ENCODE measurements at regions not wholly inside any gene's neighbourhood (a gene's known extent, or its start where the extent isn't known, plus 50 kb on each side); places are given as distances from the start of the nearest gene placed in this dataset.

DNA sequence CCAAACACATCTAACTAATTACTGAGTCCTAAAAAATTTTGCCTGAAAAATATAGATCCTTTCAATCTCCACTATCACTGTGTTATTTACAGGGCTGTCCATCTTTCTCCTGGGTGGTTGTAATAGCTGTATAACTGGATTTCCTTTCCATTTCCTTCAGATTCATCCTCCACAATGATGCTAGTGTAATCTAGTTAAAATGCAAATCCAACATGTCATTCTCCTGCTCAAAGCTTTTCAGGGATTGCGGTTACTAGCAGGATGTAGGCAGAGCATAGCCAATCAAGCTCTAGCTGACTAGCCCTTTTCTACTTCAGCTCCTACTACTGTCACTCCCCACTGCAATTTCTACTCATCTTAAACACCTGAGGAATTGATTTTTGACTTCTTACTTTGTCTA lies 283.0 kb downstream of the RAB38 start:
- TF ChIP-seq, protein P1, sequence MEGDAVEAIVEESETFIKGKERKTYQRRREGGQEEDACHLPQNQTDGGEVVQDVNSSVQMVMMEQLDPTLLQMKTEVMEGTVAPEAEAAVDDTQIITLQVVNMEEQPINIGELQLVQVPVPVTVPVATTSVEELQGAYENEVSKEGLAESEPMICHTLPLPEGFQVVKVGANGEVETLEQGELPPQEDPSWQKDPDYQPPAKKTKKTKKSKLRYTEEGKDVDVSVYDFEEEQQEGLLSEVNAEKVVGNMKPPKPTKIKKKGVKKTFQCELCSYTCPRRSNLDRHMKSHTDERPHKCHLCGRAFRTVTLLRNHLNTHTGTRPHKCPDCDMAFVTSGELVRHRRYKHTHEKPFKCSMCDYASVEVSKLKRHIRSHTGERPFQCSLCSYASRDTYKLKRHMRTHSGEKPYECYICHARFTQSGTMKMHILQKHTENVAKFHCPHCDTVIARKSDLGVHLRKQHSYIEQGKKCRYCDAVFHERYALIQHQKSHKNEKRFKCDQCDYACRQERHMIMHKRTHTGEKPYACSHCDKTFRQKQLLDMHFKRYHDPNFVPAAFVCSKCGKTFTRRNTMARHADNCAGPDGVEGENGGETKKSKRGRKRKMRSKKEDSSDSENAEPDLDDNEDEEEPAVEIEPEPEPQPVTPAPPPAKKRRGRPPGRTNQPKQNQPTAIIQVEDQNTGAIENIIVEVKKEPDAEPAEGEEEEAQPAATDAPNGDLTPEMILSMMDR (IDR thresholded peaks at IDR 0.05) = no peak
- no peak for TF ChIP-seq POLR2A (IDR thresholded peaks at IDR 0.05)

Data from heart left ventricle (tissue), 13 donors.